ENCODE measurements at regions not wholly inside any gene's neighbourhood (a gene's known extent, or its start where the extent isn't known, plus 50 kb on each side); places are given as distances from the start of the nearest gene placed in this dataset.

GRCh38 chr2:3043726-3044125, 333.9 kb downstream of the EIPR1 start:
- Mint-ChIP-seq H3K36me3 (ENCODE audit: low read depth) (no peaks in the 10 kb centered on the region), H3K4me3 (no peak overlapping the region), H3K9me3 (no peaks in the 10 kb centered on the region), H3K27ac (ENCODE audit: unreplicated experiment) (no peak overlapping the region), H3K4me1 (peaks cover 22% of the 10 kb centered on the region), H3K27me3 (ENCODE audit: low read depth) (no peaks in the 10 kb centered on the region)
- DNase-seq (ENCODE audit: low read depth, low spot score), result no peak
- TF ChIP-seq, protein P1, sequence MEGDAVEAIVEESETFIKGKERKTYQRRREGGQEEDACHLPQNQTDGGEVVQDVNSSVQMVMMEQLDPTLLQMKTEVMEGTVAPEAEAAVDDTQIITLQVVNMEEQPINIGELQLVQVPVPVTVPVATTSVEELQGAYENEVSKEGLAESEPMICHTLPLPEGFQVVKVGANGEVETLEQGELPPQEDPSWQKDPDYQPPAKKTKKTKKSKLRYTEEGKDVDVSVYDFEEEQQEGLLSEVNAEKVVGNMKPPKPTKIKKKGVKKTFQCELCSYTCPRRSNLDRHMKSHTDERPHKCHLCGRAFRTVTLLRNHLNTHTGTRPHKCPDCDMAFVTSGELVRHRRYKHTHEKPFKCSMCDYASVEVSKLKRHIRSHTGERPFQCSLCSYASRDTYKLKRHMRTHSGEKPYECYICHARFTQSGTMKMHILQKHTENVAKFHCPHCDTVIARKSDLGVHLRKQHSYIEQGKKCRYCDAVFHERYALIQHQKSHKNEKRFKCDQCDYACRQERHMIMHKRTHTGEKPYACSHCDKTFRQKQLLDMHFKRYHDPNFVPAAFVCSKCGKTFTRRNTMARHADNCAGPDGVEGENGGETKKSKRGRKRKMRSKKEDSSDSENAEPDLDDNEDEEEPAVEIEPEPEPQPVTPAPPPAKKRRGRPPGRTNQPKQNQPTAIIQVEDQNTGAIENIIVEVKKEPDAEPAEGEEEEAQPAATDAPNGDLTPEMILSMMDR (conservative IDR thresholded peaks at IDR 0.05), result no peak

GRCh38 chr2:3042601-3043585, 334.7 kb downstream of the EIPR1 start:
- no peaks in the 10 kb centered on the region for H3K36me3 Mint-ChIP-seq (ENCODE audit: low read depth)
- H3K4me1 Mint-ChIP-seq, result peaks cover 22% of the 10 kb centered on the region
- H3K4me3 Mint-ChIP-seq, result no peak overlapping the region
- TF ChIP-seq, protein P1 (conservative IDR thresholded peaks at IDR 0.05), result no peak
- no peaks in the 10 kb centered on the region for H3K9me3 Mint-ChIP-seq
- no peaks in the 10 kb centered on the region for H3K27me3 Mint-ChIP-seq (ENCODE audit: low read depth)
- no peak overlapping the region for H3K27ac Mint-ChIP-seq (ENCODE audit: unreplicated experiment)
- no peak for DNase-seq (ENCODE audit: low read depth, low spot score)

DNA sequence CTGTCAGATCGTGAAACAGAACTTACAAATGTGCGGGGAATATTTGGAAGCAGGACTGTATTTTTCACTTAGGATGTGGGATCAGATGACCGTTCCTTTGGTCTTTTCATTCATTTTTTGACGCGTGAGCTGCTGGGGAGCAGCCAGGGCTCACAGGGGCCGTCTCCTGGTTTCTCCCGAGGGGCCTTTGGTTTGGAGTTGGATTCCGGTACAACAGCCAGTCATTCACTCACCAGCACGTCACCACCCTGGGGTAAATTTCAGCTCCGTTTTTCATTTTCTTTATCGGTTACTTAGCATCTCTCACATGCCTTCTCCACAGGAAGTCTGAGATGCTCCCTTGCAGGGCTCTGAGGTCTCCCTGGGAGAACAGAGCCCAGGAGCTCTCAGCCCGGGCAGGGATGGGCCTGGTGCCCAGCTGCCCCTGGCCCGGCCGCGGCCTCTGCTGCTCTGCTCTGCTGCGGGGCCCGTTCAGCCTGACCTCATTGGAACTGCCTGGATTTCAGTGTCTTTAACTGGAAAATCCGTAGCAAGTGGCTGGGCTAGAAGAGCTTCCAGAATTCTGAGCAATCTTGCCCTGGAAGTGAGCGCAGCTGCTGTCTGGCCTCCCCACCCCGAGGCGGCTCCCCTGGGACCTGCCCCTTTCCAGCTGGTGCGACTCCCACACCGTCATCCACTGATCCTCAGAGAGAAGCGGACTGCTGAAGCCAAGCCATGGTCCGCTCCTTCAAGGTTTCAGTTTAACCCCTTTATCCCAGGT, 335.6 kb downstream of the EIPR1 start:
- Mint-ChIP-seq H3K9me3 (no peaks in the 10 kb centered on the region), H3K36me3 (ENCODE audit: low read depth) (no peaks in the 10 kb centered on the region), H3K4me1 (peaks cover 22% of the 10 kb centered on the region), H3K27me3 (ENCODE audit: low read depth) (no peaks in the 10 kb centered on the region), H3K4me3 (no peak overlapping the region), H3K27ac (ENCODE audit: unreplicated experiment) (no peak overlapping the region)
- DNase-seq (ENCODE audit: low read depth, low spot score), result no peak
- TF ChIP-seq, protein P1 (conservative IDR thresholded peaks at IDR 0.05), result no peak

- H3K27ac Mint-ChIP-seq (ENCODE audit: unreplicated experiment), result no peak overlapping the region
- no peaks in the 10 kb centered on the region for H3K9me3 Mint-ChIP-seq
- H3K27me3 Mint-ChIP-seq (ENCODE audit: low read depth), result no peaks in the 10 kb centered on the region
- H3K4me1 Mint-ChIP-seq, result peaks cover 22% of the 10 kb centered on the region
- H3K36me3 Mint-ChIP-seq (ENCODE audit: low read depth), result no peaks in the 10 kb centered on the region
- TF ChIP-seq, protein P1 (conservative IDR thresholded peaks at IDR 0.05), result no peak
- H3K4me3 Mint-ChIP-seq, result no peak overlapping the region
- DNase-seq (ENCODE audit: low read depth, low spot score), result no peak
These were observed 336.4 kb downstream of the EIPR1 start for GRCh38 chr2:3041246-3041645.

DNA sequence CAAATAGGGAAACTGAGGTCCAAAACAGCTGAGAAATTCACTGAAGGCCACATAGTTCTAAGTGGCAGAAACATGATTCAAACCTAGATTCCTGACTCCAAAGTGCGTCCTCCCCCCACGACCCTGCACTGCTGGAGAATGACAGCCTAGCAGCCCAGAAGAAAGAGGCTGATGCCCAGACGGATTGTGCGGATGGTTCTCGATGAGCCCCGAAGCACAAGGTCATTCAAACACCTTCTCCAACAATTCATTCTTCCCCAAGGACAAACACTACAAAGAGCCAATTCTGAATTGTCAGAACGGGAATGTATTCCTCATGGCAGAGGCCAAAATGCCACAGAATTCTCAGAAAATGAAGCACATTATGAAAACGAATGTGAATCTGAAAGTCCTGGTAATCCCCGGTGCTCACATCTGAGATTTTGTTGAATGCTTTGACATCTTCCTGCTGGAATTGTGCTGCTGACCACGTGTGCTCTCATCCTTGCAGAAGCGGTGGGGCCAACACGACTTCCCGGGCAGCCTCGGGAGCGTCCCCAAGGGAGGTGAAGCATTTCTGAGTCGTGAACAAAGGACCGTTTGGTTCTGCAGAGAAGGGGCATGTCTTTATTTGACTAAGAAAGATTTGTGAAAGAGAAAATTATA, 337.0 kb downstream of the EIPR1 start:
- no peak for DNase-seq (ENCODE audit: low read depth, low spot score)
- no peak overlapping the region for H3K27ac Mint-ChIP-seq (ENCODE audit: unreplicated experiment)
- H3K4me3 Mint-ChIP-seq, result no peak overlapping the region
- no peaks in the 10 kb centered on the region for H3K36me3 Mint-ChIP-seq (ENCODE audit: low read depth)
- TF ChIP-seq, protein P1 (conservative IDR thresholded peaks at IDR 0.05), result no peak
- H3K4me1 Mint-ChIP-seq, result peaks cover 22% of the 10 kb centered on the region
- H3K27me3 Mint-ChIP-seq (ENCODE audit: low read depth), result no peaks in the 10 kb centered on the region
- H3K9me3 Mint-ChIP-seq, result no peaks in the 10 kb centered on the region
